HG02798 (cell line): ENCODE measurements at regions not wholly inside any gene's neighbourhood (a gene's known extent, or its start where the extent isn't known, plus 50 kb on each side); places are given as distances from the start of the nearest gene placed in this dataset.

Experiments used
- ATAC-seq: cut with Tn5 transposase; IDR thresholded peaks from one replicate; pipeline ENCODE4 v1.9.1; 2021; ENCODE audit warnings: mild to moderate bottlenecking; ENCODE audit not compliant: unreplicated experiment, poor library complexity

DNA sequence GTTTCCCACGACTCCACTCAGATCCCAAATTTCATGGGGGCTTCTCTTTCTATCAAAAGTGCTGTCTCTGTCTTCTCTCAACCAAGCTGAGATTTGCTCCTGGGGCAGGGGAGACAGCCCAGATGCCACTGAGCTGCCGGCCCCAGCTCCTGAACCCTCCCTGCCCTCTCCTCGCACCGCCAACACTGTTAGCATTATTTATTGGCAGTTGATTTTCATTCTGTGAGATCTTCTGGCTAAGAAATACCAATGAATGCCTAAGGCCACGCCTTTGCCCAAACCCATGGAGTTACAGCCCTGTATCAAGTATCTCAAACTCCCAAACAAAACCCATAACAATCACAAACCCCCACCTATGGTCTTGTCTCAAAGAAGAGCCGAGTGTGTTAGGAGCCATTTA, 153.0 kb upstream of the TWIST2 start:
- ATAC-seq = no peak

DNA sequence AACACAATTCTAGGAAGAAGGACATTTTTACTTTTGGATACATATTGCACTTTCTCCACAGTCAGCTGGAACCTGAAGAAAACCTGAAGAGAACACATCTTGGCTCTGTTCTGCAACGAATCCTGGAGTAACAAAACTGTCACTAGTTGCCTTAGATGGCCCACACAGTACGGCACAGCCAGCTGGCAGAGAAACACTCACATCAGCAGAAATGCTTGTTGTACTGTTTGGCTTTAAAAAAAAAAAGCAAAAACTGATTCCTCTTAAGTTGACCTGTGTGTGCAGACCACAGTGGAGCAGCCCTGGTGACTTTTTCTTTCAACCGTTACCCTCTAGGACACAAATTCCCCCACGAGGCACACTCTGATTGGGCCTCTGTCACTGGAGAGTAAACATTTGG, 152.3 kb upstream of the TWIST2 start:
- no peak for ATAC-seq

DNA sequence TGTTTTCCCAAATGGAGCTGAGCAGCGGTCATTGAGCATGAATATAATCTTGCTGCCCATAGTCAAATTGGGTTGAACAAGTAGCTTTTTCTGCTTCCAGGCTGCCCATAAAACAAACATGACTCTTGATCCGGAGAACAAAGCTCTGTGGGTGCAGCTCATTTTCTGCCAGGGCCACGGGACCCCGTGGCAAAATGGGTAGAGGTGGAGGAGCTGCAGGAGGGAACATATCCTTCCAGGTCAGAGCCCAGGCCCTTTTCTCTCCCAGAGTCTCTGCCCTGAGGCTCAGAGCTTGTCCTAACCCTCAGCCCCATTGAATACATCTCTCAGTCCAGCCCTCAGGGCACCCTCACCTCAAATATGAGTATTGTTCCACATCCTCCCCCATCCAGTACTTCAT, 151.6 kb upstream of the TWIST2 start:
- no peak for ATAC-seq

DNA sequence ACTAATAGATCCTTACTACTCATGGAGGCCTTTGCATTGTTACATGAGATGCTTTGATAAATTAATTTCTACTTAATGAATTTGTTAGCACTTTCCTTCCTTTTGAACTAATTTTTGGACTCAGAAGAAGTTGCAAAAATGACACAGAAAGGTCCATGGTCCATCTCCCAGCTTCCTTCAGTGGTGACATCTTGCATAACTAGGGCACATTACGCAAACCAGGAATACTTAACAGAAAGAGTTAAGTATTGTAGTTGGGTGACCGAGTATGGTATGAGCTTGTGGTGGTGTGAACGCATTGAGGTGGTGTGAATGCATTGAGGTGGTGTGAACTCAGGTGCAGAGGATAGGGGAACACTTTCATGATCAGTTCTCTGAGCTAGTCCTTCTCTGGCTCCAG, 151.1 kb upstream of the TWIST2 start:
- ATAC-seq = no peak

DNA sequence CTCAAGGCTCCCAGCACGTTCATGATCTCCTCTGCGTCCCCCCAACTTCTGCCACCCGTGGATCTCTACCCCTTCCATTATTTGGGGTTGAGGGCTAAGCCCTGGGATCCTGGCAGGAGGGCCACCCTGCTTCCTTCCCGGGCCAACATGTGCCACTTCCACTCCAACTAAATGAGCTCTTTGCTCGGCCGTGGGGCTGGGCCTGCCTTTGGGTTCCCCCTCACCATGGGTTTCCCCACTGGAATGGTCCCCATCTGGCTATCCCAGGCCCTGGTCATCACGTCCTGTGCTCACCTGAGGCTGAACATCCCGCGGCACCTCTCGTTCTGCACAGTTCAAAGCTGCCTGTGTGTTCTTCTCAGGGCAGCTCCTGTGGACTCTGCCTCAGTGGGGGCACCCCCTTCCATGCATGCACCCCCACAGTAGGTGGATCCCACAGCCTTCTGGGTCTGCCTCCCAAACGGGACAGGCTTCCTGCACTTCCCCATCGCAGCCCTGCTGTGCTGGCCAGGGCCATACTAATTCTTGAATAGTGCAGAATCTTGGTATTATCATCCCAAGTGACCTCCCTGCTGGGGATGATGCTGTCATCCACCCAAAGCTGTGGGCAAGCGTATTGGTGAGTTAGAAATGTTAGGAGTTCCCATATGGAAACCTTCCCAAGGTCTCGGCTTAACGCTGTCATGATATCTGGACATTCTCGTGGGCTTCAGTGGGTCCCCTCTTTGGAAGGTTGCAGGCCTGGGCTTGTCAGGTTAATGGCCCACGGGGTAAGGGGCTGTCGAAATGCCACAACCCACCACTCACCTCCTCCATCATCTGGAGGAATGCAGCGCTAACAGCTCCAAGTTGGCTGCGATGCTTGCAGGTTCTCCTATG, 150.5 kb upstream of the TWIST2 start:
- ATAC-seq = no peak

DNA sequence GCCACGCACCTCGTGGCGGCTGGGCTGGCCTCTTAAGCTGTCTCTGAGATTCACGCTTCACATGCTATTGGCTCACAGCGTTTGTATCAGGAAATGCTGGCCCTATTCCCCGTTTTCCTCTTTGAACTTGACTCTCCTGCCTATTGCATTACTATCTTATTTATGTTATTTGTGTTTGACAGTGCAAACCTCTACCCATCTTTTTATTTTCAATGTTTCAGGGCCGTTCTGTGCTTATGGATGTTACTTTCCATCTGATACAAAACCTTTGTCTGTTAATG, 149.9 kb upstream of the TWIST2 start:
- ATAC-seq = no peak

DNA sequence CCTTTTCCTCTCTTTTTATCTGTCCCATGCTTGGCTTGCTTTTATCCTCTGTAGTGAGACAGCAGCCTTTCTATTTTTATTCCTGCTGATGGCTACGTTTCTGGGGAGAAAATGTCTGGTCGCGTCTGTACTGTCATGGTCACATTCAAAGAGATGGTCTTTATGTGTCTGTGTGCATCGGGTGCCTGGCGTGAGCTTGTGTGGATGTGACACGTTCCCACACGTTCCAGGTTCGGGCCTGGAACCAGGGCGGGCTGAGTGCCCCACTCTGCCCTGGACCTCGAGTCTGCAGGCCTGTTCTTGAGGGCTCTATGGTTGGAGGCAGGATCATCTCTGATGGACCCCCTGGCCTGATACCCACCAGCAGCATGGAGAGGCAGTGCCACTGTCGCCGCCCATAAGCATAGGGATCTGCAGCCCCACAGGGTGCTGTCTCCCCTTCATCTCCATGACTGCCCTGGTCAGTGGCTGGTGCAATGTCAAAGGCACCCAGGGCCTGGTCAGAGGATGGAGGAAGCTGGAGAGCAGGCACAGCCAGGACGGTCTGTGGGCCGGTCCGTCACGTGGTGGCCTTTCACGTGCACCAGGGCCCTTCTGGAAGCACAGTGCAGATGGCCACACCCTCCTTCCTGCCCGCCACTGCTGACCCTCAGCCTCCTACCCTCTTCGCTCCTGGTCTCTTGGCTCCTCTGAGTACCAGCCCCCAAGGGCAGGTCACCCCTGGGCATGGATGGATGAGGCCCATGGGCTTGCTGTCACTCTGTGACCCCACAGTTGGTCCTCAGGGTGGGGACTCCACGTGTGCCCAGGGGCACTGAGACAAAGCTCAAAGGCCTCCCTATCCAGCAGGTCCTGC, 149.2 kb upstream of the TWIST2 start:
- ATAC-seq = no peak

DNA sequence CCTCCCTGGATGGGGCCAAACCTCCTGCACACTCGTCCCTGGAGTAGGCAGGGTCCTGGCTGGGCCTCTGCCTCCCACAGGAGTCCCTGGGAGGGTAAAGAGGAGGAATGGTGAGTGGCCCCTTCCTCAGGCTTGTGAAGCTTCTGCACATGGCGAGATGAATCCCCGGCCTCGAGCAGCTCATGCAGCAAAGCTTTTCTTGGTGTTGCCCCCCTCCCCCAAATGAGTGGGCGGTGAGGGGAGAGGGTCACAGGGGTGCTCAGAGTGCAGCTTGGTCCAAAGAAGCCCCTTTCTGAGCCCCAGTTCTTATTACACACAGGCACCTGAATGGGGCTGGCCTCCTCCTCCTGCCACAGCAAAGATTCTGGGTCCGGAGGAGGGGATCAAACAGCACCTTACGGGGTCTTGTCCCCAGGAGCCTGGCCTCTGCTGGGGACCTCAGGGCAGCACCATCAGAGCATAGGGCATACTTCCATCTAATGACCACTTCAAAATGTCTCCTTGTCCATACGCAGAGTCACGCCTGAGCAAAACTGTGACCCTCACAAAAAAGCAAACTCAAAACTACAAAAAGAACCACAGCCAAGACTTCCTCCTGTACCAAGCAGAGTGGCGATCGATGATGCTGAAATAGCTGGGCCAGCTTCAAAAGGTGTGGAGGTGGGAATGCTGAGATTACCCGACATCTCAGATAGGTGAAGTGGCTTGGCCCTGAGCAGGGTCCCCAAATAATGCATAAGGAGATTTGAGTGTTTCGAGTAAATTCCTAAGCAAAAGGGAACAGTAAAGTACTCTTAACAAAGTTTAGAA, 148.4 kb upstream of the TWIST2 start:
- no peak for ATAC-seq

DNA sequence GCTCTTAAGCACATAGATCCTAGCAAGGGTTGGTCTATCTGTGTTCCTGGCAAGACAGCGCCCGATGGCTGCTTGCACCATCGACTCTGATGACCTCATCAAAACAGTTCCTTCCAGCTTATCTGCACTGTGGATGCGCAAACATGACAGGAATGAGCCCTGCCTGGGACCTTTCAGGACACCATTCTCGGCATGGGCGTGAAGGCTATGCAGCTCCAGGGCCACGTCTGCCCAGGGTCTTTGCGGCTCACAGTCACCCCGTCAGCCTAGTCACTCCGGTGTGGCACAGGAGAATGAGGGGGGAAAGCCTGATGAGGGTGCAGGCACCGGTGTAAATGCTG, 147.8 kb upstream of the TWIST2 start:
- no peak for ATAC-seq

DNA sequence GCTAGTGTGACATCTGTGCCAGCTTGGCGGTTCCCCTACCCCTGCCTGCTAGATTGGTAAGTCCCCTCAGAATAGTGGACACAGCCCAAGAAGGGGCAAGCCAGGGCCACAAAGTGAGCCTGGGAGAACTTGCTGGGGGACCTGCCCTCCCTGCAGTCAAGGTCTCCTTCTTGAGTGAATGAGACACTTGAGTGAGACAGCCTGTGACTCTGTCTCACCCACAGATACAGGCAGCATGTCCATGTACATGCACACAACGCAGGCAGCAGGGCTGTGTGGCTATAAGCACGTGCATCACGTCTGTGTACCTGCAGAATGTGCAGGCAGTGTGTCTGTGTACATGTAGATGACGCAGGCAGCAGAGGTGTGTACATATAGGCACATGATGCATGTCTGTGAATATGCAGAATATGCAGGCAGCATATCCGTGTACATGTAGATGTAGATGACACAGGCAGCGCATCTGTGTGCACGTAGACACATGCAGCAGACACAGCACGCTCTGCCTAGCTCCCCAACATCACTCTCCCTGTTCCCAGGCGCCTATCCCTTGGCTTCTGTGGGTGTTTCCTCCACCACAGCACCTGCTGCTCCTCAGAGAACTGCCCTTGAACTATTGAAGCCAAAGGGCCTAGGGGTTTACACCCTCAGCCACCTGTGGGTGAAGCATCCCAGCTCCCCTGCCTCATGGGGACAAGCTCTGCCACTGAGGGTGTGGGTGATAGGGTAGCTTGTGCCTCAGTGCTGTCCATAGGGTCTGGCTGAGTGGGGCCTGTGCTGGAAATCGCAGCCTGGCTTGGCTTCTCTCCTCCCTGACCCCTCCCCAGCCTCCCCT, 147.2 kb upstream of the TWIST2 start:
- ATAC-seq = no peak

DNA sequence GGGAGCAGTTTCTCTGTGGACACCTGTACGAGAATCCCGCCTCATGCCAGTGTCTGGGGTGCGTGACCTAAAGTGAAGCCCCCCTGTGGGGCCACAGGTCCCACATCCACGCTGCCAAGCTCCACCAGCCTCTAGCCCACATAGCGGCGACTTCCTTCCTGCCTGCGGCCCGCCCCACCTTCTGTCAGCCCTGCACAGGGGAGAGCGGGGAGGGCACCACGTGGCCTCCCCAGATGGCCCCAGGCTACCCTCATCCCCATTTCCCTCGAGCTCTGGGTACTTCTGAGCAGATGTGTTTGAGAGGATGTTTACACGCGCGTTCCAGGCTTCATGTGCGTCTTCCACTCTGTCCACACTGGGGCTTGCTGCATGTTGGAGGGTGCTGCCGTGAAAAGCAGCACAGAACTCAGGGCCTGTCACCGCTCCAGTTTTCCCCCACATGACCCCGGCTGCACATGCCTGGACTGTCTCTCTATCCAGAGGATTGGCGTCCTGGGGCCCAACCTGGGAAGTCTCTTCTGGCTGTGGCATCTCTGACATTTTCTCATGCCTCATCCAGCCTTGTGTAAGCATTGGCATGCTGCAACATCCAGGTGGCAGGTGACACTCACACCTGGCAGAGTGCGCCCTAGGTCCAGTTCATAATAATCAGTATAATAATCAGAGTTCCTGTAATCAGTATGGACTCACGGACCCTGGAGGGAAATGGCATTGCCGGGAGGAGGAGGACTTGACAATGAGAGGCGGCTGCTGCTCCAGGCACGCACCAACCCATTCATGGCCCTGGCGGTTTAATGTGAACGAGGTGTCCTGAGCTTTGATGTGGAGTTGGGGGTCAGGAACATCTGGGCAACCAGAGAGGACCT, 146.3 kb upstream of the TWIST2 start:
- ATAC-seq = no peak

DNA sequence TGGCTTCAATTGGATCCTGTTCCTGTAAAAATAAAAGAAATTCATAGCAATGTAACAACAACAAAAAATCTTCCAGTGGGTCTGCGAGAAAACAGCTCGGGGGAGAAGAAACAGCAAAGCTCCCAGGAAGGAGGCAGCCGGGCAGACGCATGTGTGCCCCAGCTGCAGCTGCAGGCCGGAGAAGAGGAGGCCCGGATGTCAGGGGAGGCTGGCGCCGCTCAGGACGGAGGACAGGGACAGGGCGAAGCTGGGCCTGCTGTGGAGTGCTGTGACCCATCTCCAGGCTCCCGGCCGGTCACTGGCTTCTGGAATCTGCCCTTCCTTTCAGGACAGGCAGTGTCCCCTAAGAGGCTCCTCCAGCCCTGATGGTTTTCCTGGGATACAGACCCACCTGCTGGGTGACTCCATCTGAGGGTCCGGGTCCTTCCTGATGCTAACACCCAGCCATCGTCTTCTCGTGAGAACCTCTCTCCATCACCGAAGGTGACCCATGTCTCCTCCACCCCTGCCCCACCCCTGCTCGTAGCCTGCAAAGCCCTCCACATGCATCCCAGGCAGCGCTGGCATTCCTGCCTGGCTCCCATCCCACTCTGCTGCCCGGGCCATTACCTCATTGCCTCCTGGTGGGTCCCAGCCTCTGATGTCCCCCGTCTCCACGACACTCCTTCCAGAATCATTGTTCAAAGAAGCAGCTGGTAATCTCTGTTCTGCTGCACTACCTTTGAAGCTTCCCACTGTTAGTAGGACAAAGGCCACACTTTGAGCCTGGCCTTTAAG, 145.4 kb upstream of the TWIST2 start:
- ATAC-seq = no peak

DNA sequence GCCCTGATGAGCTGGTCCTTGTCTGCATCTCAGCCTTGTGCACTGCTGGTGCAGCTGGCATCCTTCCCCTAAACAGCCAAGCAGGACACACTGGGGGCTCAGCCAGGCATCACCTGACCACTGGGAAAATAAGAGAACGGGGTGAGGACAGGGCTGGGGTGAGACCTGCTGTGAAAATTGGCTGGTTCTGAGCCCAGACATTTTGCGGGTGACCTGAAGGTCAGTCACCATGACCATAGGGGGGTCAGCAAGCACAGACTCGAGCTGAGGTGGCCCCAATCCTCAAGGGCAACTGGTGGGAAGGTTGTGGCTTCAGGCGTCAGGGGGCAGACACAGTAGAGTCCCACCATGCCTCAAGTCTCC, 144.9 kb upstream of the TWIST2 start:
- ATAC-seq = no peak

DNA sequence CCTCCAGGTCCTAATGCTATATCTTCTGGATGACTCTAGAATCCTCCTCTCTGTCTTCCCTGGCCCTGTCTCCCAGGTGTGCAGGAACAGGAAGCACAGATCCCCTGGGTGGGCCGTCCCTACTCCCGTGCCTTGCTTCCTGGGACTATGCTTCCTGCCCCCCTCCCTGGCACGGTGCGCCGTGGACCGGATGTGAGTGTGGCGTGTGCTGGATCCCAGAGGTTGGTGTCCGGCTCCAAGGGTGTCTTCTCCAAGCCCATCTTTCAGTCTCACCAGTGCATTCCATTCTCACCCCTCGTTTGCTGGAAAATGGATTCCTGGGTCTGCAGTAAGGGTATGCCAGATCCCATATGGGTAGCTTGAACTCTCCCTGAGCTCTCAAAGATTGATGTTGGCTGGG, 144.4 kb upstream of the TWIST2 start:
- ATAC-seq = no peak

DNA sequence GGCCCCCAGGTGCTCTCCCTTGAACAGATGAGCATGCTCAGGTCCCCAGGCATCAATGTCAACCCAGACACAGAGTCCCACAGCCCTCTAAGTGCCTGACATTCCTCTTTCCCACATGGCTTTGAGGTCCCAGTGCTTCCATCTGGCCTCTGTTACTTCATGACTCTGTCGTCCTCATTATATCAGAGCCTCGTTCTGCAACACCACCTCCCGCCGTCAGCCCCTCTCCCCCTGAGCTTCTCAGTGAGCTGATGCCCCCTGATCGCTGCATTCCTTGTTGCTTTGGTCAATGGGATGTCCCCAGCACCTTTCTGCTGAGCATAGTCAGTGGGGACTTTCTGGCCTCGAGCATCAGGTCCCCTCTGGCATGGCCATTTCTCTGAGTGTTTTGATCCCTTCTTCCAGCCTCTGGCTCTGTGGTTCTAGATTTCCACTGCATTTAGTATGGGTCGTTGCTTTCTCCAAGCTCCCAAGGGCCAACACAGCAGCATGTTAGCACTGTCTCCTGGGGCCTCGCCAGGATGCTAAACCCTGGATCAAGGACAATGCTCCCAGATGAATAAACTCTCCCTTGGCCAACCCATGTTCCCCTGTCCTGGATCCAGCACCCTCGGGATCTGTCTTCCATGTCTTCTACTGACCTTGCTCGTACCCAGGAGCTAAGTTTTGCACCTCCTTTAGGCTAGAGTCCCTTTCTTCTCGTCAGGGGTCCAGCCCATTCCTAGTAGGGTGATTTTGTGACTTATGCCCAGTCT, 143.2 kb upstream of the TWIST2 start:
- ATAC-seq = no peak

DNA sequence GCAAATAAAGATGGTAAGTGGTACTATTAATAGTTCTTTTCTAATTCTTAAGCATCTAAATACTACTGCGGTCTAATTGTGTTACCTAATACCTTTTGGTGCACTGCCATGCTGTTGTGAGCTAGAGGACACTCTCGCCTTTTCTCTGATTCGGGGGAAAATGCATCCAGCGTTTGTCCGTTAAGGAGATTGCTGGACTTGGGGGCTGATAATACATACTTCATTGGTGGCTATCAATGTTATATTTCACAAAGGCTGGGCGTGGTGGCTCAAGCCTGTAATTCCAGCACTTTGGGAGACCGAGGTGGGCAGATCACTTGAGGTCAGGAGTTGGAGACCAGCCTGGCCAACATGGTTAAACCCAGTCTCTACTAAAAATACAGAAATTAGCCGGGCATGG, 141.7 kb upstream of the TWIST2 start:
- ATAC-seq = no peak

DNA sequence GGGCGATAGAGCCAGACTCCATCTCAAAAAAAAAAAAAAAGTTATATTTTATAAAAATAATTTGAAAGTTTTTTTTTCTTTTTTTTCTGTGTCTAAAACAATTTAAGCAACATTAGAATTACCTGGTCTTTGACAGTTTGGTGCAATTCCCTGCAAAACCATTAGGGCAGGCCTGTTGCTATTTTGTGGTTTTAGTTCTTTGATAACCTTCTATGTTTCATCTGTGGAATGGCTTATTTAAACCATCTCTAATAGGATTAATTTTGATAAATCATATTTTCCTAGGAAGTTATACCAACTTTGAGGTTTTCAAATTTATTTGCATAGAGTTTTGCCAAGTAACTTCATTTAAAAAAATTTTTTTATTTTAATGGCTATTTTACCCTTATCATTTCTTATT, 141.2 kb upstream of the TWIST2 start:
- no peak for ATAC-seq
